HEK293 (cell line): ENCODE measurements at regions not wholly inside any gene's neighbourhood (a gene's known extent, or its start where the extent isn't known, plus 50 kb on each side); places are given as distances from the start of the nearest gene placed in this dataset.

Experiments
- CTCF ChIA-PET: fragments of 350-600 bp; formaldehyde crosslinking; extraction: SDS; loops from one replicate; lab custom pipeline; 2021; ENCODE audit warnings: antibody characterized with exemption; lab: Yijun Ruan, JAX
- POLR2A ChIA-PET: fragments of 300-600 bp; formaldehyde crosslinking; extraction: SDS; loops from one replicate; lab custom pipeline; 2020; ENCODE audit warnings: antibody characterized with exemption, inconsistent platforms; lab: Yijun Ruan, JAX
- H3K27ac ChIP-seq: fragments of 200-500 bp; sonication (Bioruptor generic); 2 replicates; pipeline ENCODE4 v1.5.1; 2014; ENCODE audit warnings: low read depth, low read length, control low read depth, inconsistent platforms; ENCODE audit errors: extremely low read depth
- H3K36me3 ChIP-seq, 2 experiments: fragments of 200-500 bp in 1 of 2; sonication (Bioruptor generic) in 1 of 2; 1 replicate in 1 of 2; 2 replicates in 1 of 2; pipeline ENCODE4 v1.5.1; 2014 to 2017; ENCODE audit warnings: inconsistent platforms in 2 of 2, low read length in 2 of 2; ENCODE audit not compliant: control insufficient read depth in 2 of 2, insufficient read depth in 1 of 2
- H3K4me1 ChIP-seq: fragments of 200-500 bp; sonication (Bioruptor generic); 2 replicates; pipeline ENCODE4 v1.5.1; 2014; ENCODE audit warnings: mild to moderate bottlenecking, low read length, inconsistent platforms; ENCODE audit not compliant: control insufficient read depth, insufficient read depth
- H3K4me3 ChIP-seq: 2 replicates; pipeline ENCODE4 v1.5.1; 2011; ENCODE audit warnings: low read depth, mild to moderate bottlenecking, control low read depth, low read length, moderate library complexity
- H3K9me3 ChIP-seq: fragments of 200-500 bp; sonication (Bioruptor generic); 2 replicates; pipeline ENCODE4 v1.5.1; 2014; ENCODE audit warnings: low read depth, low read length, inconsistent platforms; ENCODE audit not compliant: control insufficient read depth, insufficient read depth
- KLF1 ChIP-seq: fragments of 450-650 bp; formaldehyde crosslinking; IDR thresholded peaks from 2 replicates; pipeline ENCODE4 v1.5.1; 2016; ENCODE audit warnings: missing biosample characterization, missing genetic modification characterization
- REPIN1 ChIP-seq: fragments of 450-650 bp; formaldehyde crosslinking; IDR thresholded peaks from 2 replicates; pipeline ENCODE4 v1.5.1; 2017; ENCODE audit warnings: missing biosample characterization, missing genetic modification characterization, low read depth
- ZBTB20 ChIP-seq: fragments of 450-650 bp; formaldehyde crosslinking; IDR thresholded peaks from 2 replicates; pipeline ENCODE4 v1.5.1; 2016; ENCODE audit warnings: missing biosample characterization, missing genetic modification characterization
- ZBTB7A ChIP-seq: fragments of 450-650 bp; formaldehyde crosslinking; IDR thresholded peaks from 2 replicates; pipeline ENCODE4 v1.5.1; 2016; ENCODE audit warnings: low read depth, missing biosample characterization, missing genetic modification characterization
- ZNF175 ChIP-seq: fragments of 450-650 bp; formaldehyde crosslinking; IDR thresholded peaks from 2 replicates; pipeline ENCODE4 v1.5.1; 2016; ENCODE audit warnings: missing biosample characterization, missing genetic modification characterization
- ZNF211 ChIP-seq: fragments of 450-650 bp; formaldehyde crosslinking; IDR thresholded peaks from 2 replicates; pipeline ENCODE4 v1.5.1; 2016; ENCODE audit warnings: low read depth, missing biosample characterization, missing genetic modification characterization
- ZNF266 ChIP-seq: fragments of 450-650 bp; formaldehyde crosslinking; IDR thresholded peaks from 2 replicates; pipeline ENCODE4 v1.5.1; 2016; ENCODE audit warnings: missing biosample characterization, missing genetic modification characterization, low read depth
- ZNF354C ChIP-seq: fragments of 450-650 bp; formaldehyde crosslinking; IDR thresholded peaks from 2 replicates; pipeline ENCODE4 v1.5.1; 2016; ENCODE audit warnings: missing biosample characterization, missing genetic modification characterization, low read depth, borderline replicate concordance
- ZNF394 ChIP-seq: fragments of 450-650 bp; formaldehyde crosslinking; IDR thresholded peaks from 2 replicates; pipeline ENCODE4 v1.5.1; 2016; ENCODE audit warnings: missing biosample characterization, missing genetic modification characterization, mild to moderate bottlenecking, moderate library complexity, borderline replicate concordance
- ZNF473 ChIP-seq: fragments of 450-650 bp; formaldehyde crosslinking; IDR thresholded peaks from 2 replicates; pipeline ENCODE4 v1.5.1; 2017; ENCODE audit warnings: missing biosample characterization, missing genetic modification characterization
- ZNF48 ChIP-seq: fragments of 450-650 bp; formaldehyde crosslinking; IDR thresholded peaks from 2 replicates; pipeline ENCODE4 v1.5.1; 2016; ENCODE audit warnings: missing biosample characterization, missing genetic modification characterization
- ZNF514 ChIP-seq: fragments of 450-650 bp; formaldehyde crosslinking; IDR thresholded peaks from 2 replicates; pipeline ENCODE4 v1.5.1; 2016; ENCODE audit warnings: missing biosample characterization, missing genetic modification characterization
- ZNF549 ChIP-seq: fragments of 450-650 bp; IDR thresholded peaks from 2 replicates; pipeline ENCODE4 v1.5.1; 2018; ENCODE audit warnings: missing biosample characterization, missing genetic modification characterization, mild to moderate bottlenecking, inconsistent platforms, moderate library complexity
- ZNF600 ChIP-seq: fragments of 450-650 bp; formaldehyde crosslinking; IDR thresholded peaks from 2 replicates; pipeline ENCODE4 v1.5.1; 2016; ENCODE audit warnings: missing biosample characterization, missing genetic modification characterization
- ZNF707 ChIP-seq: fragments of 450-650 bp; formaldehyde crosslinking; IDR thresholded peaks from 2 replicates; pipeline ENCODE4 v1.5.1; 2016; ENCODE audit warnings: missing biosample characterization, missing genetic modification characterization
- ZNF792 ChIP-seq: fragments of 450-650 bp; formaldehyde crosslinking; IDR thresholded peaks from 2 replicates; pipeline ENCODE4 v1.5.1; 2016; ENCODE audit warnings: missing biosample characterization, missing genetic modification characterization
- ZNF830 ChIP-seq: fragments of 450-650 bp; IDR thresholded peaks from 2 replicates; pipeline ENCODE4 v1.5.0; 2018; ENCODE audit warnings: missing biosample characterization, missing genetic modification characterization, low read depth, mild to moderate bottlenecking, moderate library complexity
- ZNF843 ChIP-seq: fragments of 450-650 bp; formaldehyde crosslinking; IDR thresholded peaks from 2 replicates; pipeline ENCODE4 v1.5.1; 2016; ENCODE audit warnings: missing biosample characterization, missing genetic modification characterization
- ZSCAN16 ChIP-seq: fragments of 450-650 bp; formaldehyde crosslinking; IDR thresholded peaks from 2 replicates; pipeline ENCODE4 v1.5.1; 2016; ENCODE audit warnings: missing biosample characterization, missing genetic modification characterization
- TF ChIP-seq, protein P1 (sequence below): fragments of 450-650 bp; formaldehyde crosslinking; IDR thresholded peaks from 2 replicates; pipeline ENCODE4 v1.5.1; 2016; ENCODE audit warnings: missing biosample characterization, missing genetic modification characterization
- TF ChIP-seq, protein P2 (sequence below): fragments of 450-650 bp; formaldehyde crosslinking; IDR thresholded peaks from 2 replicates; pipeline ENCODE4 v1.5.1; 2016; ENCODE audit warnings: missing biosample characterization, missing genetic modification characterization
- TF ChIP-seq, protein P3 (sequence below): fragments of 450-650 bp; formaldehyde crosslinking; IDR thresholded peaks from 2 replicates; pipeline ENCODE4 v1.5.1; 2017; ENCODE audit warnings: missing biosample characterization, missing genetic modification characterization
- TF ChIP-seq, protein P4 (sequence below): fragments of 450-650 bp; formaldehyde crosslinking; IDR thresholded peaks from 2 replicates; pipeline ENCODE4 v1.5.1; 2016; ENCODE audit warnings: missing biosample characterization, missing genetic modification characterization

DNA sequence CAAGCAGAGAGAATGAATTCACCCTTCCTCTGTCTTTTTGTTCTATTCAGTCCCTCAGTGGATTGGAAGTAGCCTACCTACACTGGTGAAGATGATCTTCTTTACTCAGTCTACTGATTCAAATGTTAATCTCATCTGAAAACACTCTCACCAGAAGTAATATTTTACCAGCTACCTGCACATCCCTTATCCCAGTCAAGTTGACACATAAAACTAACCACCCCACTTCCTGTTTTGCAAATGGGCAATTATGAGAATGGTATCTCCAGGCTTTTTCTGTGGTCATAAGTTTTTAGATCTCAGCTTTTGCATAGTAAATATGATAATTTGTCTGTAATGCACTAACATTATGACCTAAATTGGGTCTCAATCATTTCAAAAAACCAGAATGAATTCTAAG lies 228.8 kb upstream of the ECI2 start:
- Histone ChIP-seq H3K4me3 (no peak overlapping the region), H3K27ac (no peak overlapping the region), H3K36me3 (no peaks in the 10 kb centered on the region), H3K9me3 (no peaks in the 10 kb centered on the region), H3K4me1 (no peaks in the 10 kb centered on the region)
- TF ChIP-seq ZNF792 (tag by site-specific recombination): no peak
- no peak for TF ChIP-seq ZNF830 (tag by site-specific recombination)
- TF ChIP-seq ZBTB20: no peak
- no peak for TF ChIP-seq ZNF514
- TF ChIP-seq ZSCAN16 (tag by site-specific recombination): no peak
- no peak for TF ChIP-seq ZNF48 (tag by site-specific recombination)
- POLR2A ChIA-PET: no interaction called here
- CTCF ChIA-PET: no interaction called here

DNA sequence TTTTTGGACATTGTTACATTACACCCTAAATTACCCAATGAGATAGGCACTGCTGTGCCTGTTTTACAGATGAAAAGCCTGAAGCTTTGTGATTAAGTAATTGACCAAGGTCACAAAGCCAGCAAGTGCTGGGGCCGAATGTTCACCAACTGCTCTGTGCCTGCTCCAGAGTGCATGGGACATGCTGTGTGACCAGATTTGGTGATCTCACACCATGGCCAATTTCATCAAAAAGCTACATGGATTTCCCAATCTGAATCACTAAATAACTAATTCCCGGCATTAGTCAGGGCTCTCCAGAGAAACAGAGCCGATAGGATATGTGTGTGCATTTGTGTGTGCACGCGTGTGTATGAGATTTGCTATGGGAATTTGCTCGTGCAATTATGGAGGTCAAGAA lies 228.3 kb upstream of the ECI2 start:
- ChIA-PET CTCF (no interaction called here), POLR2A (no interaction called here)
- Histone ChIP-seq H3K36me3 (no peaks in the 10 kb centered on the region), H3K27ac (no peak overlapping the region), H3K9me3 (no peaks in the 10 kb centered on the region), H3K4me1 (0 out of 2 replicates have a peak, but pooled peaks cover 3% of the 10 kb centered on the region), H3K4me3 (no peak overlapping the region)
- TF ChIP-seq ZNF549 (tag by site-specific recombination) (no peak), ZNF707 (tag by site-specific recombination) (no peak), ZNF830 (tag by site-specific recombination) (no peak), ZNF473 (no peak), ZNF394 (tag by site-specific recombination) (no peak)

DNA sequence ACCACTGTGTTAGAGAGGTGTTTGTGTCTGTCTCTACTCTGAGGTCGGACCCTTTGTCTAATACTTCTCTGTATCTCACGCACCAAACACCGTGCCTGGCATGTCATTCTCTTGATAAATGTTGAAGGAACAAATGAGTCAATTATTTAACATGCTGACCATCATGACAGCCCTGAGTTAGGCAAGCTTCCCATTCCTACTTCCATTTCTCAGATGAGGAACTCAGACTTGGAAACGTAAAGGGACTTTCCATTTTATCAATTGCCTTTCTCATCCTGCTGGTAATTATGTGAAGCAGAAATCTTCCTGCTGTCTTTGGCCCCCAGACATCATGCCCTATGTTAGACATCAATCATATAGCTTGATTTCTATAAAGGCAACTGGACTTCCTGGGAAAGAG lies 227.0 kb upstream of the ECI2 start:
- Histone ChIP-seq H3K4me1 (0 out of 2 replicates have a peak, but pooled peaks cover 3% of the 10 kb centered on the region), H3K4me3 (no peak overlapping the region), H3K9me3 (no peaks in the 10 kb centered on the region), H3K36me3 (no peaks in the 10 kb centered on the region), H3K27ac (no peak overlapping the region)
- CTCF ChIA-PET: no interaction called here
- POLR2A ChIA-PET: no interaction called here
- TF ChIP-seq, protein P1, sequence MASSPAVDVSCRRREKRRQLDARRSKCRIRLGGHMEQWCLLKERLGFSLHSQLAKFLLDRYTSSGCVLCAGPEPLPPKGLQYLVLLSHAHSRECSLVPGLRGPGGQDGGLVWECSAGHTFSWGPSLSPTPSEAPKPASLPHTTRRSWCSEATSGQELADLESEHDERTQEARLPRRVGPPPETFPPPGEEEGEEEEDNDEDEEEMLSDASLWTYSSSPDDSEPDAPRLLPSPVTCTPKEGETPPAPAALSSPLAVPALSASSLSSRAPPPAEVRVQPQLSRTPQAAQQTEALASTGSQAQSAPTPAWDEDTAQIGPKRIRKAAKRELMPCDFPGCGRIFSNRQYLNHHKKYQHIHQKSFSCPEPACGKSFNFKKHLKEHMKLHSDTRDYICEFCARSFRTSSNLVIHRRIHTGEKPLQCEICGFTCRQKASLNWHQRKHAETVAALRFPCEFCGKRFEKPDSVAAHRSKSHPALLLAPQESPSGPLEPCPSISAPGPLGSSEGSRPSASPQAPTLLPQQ: no peak
- TF ChIP-seq, protein P2, sequence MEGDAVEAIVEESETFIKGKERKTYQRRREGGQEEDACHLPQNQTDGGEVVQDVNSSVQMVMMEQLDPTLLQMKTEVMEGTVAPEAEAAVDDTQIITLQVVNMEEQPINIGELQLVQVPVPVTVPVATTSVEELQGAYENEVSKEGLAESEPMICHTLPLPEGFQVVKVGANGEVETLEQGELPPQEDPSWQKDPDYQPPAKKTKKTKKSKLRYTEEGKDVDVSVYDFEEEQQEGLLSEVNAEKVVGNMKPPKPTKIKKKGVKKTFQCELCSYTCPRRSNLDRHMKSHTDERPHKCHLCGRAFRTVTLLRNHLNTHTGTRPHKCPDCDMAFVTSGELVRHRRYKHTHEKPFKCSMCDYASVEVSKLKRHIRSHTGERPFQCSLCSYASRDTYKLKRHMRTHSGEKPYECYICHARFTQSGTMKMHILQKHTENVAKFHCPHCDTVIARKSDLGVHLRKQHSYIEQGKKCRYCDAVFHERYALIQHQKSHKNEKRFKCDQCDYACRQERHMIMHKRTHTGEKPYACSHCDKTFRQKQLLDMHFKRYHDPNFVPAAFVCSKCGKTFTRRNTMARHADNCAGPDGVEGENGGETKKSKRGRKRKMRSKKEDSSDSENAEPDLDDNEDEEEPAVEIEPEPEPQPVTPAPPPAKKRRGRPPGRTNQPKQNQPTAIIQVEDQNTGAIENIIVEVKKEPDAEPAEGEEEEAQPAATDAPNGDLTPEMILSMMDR (tag by site-specific recombination): no peak
- TF ChIP-seq KLF1 (no peak), REPIN1 (tag by site-specific recombination) (no peak), ZNF600 (tag by site-specific recombination) (no peak), ZNF175 (tag by site-specific recombination) (no peak), ZNF843 (tag by site-specific recombination) (no peak), ZBTB7A (tag by site-specific recombination) (no peak), ZNF354C (tag by site-specific recombination) (no peak), ZNF266 (no peak), ZNF211 (tag by site-specific recombination) (no peak)
- TF ChIP-seq, protein P3, sequence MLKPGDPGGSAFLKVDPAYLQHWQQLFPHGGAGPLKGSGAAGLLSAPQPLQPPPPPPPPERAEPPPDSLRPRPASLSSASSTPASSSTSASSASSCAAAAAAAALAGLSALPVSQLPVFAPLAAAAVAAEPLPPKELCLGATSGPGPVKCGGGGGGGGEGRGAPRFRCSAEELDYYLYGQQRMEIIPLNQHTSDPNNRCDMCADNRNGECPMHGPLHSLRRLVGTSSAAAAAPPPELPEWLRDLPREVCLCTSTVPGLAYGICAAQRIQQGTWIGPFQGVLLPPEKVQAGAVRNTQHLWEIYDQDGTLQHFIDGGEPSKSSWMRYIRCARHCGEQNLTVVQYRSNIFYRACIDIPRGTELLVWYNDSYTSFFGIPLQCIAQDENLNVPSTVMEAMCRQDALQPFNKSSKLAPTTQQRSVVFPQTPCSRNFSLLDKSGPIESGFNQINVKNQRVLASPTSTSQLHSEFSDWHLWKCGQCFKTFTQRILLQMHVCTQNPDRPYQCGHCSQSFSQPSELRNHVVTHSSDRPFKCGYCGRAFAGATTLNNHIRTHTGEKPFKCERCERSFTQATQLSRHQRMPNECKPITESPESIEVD: no peak
- TF ChIP-seq, protein P4, sequence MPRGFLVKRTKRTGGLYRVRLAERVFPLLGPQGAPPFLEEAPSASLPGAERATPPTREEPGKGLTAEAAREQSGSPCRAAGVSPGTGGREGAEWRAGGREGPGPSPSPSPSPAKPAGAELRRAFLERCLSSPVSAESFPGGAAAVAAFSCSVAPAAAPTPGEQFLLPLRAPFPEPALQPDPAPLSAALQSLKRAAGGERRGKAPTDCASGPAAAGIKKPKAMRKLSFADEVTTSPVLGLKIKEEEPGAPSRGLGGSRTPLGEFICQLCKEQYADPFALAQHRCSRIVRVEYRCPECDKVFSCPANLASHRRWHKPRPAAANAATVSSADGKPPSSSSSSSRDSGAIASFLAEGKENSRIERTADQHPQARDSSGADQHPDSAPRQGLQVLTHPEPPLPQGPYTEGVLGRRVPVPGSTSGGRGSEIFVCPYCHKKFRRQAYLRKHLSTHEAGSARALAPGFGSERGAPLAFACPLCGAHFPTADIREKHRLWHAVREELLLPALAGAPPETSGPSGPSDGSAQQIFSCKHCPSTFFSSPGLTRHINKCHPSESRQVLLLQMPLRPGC (tag by site-specific recombination): no peak
